T1000 (cell line): ENCODE measurements at regions not wholly inside any gene's neighbourhood (a gene's known extent, or its start where the extent isn't known, plus 50 kb on each side); places are given as distances from the start of the nearest gene placed in this dataset.

ENCODE experiments used
- DNase-seq: peaks from one replicate; lab custom pipeline; 2025; ENCODE audit warnings: mixed read lengths; lab: John Stamatoyannopoulos, UW

DNA sequence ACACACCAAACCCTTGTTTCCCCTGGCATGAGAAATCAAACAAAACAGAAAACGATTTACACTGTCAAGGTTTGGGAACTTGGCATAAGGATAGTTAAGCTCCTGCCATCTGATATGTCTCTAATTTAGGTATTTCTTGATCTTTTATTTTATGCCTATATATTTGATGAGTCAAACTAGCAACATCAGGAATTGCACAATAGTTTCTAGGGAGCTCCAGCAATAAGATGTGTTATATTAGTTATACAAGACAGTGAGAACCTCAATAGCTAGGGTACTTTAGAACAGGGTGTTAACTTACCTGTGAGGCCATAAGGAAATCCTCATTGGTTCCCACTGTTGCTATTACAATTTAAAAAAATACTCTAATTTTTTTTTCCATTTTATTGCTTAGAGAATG, 474.2 kb downstream of the GBA3 start:
- DNase-seq = no peak

DNA sequence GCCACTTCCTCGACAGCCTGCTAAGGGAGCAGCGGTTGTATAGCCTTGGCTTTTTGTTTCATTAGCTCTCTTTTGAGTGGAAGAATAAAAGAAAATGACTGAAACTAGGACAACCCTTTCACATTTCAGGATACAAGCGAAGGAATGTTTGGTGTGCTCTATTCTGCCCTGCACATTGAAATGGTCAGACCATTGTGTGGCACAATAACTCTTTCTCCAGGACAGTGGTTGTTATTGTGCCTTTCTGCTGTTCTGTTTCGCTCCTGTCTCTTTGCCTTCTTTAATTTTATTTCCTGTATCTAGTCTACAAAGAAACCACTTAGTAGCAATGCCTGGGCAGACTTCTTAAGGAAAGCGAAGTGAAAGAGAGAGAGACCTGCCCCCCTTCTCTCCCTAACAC, 473.7 kb downstream of the GBA3 start:
- DNase-seq = no peak

GRCh38 chr4:23165669-23166068, 472.9 kb downstream of the GBA3 start:
- no peak for DNase-seq

DNA sequence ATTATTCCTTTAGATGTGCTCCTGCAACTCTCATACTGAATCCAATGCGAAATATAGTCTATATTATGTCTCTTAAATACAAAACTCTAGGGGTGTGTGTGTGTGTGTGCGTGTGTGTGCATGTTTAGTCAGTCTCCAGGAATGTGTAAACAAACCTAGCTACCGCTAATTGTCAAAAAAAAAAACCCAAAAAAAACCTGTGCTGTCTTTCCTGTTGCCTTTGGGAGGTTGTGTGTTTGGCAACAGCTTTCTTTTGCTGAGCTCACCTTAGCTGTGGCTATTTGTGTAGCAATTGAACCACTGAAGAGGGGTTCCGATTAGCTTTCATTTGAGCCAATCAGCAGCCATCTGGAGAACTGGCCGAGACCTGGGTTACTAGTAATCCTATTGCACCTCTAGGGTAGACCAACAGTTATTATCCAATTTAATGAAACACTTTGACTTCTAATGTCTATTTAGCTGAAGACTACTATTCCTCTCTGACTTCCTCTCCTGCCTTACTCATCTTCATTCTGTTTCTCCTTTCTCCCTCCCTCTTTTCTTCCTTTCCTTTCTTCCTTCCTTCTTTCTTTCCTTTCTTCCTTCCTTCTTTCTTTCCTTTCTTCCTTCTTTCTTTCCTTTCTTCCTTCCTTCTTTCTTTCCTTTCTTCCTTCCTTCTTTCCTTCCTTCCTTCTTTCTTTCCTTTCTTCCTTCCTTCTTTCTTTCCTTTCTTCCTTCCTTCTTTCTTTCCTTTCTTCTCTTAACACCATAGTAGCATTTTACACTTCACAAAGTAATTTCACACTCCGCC, 471.1 kb downstream of the GBA3 start:
- no peak for DNase-seq

- DNase-seq = no peak
Observed at GRCh38 chr4:23162275-23162674, 469.5 kb downstream of the GBA3 start.

- DNase-seq = no peak
Observed at GRCh38 chr4:23161787-23162186, 469.1 kb downstream of the GBA3 start.

DNA sequence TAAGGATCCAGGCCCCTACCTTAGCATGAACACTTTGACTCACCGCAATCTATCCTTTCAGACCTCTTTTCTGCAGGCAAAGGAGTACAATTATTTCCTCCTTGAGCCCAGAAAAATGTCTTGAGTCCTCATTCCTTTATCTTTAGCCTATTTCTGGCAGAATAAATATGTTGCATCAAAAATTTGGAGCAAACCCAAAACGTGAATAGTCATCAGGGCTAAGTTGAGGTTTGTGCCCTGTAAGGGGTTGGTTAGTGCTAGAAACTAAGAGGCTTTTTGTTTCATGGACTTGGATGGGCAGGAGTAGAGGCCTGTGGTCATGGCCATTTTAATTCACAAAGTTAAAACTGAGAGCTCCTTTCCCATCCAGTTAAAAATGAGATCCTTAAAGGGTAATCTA, 460.3 kb downstream of the GBA3 start:
- DNase-seq = no peak

DNA sequence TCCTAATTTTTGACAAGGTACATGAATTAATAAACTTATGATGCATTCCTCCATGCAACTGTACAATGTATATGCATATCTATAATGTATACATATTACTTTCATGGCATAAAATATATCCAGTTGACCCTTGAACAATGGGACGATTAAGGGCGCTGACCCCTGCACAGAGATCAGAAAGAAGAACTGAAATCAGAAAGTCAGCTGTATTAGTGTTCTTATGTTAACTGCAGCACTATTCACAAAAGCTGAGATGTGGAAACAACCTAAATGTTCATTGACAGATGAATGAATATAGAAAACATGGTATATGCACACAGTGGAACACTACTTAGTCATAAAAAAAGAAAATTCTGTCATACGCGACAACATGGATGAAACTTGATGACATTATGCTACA, 457.1 kb downstream of the GBA3 start:
- DNase-seq = no peak

DNA sequence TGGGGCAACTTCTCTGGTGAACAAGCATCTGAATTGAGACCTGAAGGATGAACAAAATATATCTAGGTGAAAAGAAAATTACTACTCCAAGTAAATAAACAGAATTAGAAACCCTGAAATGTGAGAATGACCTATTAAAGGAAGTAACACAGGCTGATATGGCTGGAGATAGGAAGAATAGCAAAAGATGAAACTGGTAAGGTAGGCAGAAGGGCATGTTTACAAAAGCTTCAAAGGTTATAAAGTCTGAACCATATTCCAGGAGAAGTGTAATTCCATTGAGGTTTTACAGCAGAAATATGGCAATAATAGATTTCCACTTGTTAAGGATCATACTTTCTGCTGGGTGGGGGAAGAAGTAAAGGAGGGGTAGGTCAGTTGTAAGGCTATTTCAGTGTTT, 452.0 kb downstream of the GBA3 start:
- no peak for DNase-seq

GRCh38 chr4:23135792-23136645, 443.3 kb downstream of the GBA3 start:
- no peak for DNase-seq

GRCh38 chr4:23134331-23134730, 441.6 kb downstream of the GBA3 start:
- no peak for DNase-seq

DNA sequence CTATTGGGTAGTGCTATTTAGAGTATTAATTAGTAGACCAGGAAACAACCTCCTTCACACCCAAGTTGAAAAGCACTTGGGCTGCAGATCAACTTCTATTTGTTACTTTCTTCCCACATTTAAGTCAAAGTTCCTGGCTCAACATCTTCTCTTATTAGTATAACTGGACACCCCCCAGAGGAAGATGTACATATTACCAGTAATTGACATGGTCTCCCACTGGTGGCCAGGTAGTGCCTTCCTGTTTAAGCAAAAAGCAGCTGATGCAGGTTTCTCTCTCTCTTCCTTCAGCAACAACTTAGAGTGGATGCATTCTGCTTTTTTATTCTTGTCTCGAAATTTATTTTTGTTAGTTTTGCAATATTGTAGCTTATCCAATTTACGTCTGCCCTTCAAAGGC, 438.1 kb downstream of the GBA3 start:
- DNase-seq = no peak

DNA sequence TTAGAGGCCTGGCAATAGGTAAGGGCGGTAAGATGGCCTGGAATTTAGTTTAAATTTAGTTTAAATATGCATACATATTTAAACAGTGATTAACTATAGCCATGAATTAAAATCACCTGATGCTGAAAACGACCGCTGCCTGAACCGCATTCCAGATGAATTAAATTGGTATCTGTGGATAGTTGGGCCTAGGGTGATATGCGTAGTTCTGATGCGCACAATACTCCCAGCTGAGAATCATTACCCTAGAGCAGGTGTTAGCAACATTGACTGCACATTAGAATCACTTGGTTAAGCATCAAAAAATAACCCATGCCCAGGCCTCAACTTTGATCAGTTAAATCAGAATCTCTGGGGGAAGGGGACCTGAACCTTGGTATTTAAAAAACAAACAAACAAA, 432.4 kb downstream of the GBA3 start:
- DNase-seq = no peak

DNA sequence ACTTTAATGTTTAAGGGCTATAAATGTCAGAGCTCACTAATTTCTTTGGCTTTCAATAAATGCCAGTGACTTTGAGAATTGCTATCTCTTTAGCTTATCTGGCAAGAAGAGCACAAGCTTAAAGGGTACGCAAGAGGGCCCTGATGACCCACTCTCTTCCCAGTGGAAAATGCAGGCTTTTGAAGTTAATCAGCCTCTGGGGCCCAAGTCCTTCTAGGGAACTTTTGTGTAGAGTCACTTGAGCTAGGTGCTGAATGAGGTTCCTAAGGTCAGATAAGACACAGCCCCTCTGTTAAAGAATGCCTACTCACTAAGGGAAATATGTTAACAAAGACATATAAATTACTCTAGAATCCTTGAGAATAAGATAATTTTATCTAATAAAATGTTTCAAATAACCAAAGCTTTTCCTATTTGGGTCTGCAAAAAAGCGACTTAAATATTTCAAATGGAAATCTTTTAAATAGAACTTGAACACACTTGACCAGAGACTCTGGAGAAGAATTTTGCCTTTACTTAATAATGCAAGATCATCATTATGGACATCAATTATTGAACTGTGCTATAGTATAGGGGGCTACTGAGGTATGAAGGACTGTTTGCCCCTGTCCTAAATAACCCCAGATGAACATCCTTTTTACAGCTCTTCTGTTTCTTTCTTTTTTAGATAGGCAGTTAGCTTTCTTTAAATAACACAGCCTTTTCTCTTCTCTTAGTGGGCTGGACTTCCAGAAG, 430.1 kb downstream of the GBA3 start:
- DNase-seq = no peak

DNA sequence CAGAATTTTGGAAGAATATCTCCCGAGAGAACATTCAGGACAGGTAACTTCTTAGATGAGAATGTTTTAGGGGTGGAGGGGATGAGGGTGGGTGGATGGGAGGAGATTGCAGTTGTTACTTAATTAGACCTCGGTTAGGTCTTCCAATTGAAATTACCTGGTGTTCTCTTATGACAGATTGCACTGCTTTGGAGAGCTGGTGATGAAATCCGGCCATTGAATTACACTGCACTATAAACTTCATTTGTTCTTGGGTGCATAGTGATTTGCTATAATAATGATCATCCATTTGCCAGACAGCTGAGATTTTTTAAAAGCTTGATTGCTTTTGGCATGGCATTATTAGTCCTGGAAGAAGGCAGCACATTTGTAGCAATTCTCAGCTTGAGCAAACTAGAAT, 427.6 kb downstream of the GBA3 start:
- no peak for DNase-seq

DNA sequence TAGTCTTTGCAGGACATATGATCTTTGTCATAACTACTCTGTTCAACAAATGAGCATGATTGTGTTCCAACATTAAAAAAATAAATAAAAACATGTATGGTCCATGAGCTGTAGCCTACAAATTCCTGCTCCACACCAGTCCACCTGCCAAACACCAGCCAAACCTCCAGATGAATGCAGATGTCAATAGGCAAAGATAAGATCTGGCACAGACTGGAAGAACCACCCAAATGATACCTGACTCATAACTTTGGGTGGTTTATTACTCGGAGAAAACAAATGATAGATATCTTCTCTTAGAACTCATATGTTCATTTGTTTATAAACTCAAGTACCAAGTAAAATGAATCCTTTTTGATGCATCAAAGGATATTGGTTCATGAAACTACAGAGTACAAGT, 425.1 kb downstream of the GBA3 start:
- DNase-seq = no peak

DNA sequence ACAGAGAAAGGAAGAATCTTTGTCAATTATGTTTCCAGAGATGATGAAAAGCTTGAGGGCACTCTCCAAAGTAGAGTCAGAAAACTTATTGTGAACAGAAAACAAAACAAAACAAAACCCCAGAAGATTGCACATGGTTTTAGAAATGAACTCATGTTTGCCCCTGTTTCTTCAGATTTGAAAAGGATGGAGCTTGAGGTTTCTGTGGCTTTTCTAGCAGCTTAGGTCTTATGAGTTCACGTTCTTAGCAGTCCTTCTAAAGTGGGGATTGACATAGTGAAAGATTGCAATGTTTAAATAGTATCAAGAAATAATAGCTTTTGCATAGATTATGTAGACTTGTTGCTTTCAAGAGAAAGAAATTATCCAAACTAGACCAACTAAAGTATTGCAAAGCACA, 421.8 kb downstream of the GBA3 start:
- no peak for DNase-seq

DNA sequence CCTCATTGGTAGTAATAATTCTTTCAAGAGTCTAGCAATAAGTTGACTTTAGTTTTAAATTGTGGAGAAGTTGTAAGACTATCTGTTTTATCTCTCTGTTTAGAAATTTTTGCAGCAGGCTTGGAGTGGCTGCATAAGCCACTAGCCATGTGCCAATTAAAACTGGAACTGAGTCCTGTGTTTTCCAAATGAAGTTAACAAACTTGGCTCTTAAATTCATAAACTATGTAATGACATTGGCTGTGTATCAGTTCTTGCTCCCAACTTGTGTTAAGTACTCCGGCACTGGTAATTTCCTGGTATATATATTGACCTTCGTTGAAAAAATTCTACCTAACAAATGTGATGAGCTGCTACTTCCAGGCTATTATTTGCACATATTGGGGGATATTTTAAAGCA, 420.4 kb downstream of the GBA3 start:
- DNase-seq = no peak

- no peak for DNase-seq
Observed at GRCh38 chr4:23106516-23106915, 413.8 kb downstream of the GBA3 start.

DNA sequence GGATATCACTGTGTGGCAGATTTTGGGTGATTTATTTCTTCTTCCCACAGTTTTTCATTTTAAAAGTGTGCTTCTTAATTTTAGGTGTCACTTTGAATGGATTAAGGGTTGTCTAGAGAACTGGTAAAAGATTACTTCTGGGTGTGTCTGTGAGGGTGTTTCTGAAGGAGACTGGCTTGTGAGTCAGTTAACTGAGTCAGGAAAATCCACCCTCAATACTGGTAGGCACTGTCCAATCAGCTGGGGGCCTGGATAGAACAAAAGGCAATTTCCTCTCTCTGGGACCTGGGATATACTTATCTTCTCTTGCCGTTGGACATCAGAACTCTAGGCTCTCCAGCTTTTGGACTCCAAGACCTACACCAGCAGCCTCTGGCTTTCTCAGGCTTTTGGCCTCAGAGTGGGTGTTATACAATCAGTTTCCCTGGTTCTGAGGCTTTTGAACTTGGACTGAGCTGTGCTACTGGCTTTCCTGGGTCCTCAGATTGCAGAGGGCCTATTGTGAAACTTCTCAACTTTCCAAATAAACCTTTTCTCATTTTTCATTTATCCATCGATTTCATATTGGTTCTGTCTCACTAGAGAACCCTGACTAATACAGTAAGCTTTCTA, 413.1 kb downstream of the GBA3 start:
- DNase-seq = no peak

- peak; percentile 49 for DNase-seq
Observed at GRCh38 chr4:23097251-23097650, 404.5 kb downstream of the GBA3 start.

GRCh38 chr4:23091711-23092110, 399.0 kb downstream of the GBA3 start:
- no peak for DNase-seq

- no peak for DNase-seq
Observed at GRCh38 chr4:23085249-23085568, 392.5 kb downstream of the GBA3 start.
